HG02938 (cell line): ENCODE measurements at regions not wholly inside any gene's neighbourhood (a gene's known extent, or its start where the extent isn't known, plus 50 kb on each side); places are given as distances from the start of the nearest gene placed in this dataset.
"Not testable (repeated sequence)": the region's sequence is repeated elsewhere in the genome, so short reads cannot be mapped to it uniquely, and the experiment has no call there.

Experiments used
- ATAC-seq: cut with Tn5 transposase; IDR thresholded peaks from one replicate; pipeline ENCODE4 v1.9.1; 2021; ENCODE audit warnings: mild to moderate bottlenecking, moderate library complexity; ENCODE audit not compliant: unreplicated experiment

GRCh38 chr11:12585861-12586260 lies 88.4 kb upstream of the TEAD1 start:
- ATAC-seq: no peak

DNA sequence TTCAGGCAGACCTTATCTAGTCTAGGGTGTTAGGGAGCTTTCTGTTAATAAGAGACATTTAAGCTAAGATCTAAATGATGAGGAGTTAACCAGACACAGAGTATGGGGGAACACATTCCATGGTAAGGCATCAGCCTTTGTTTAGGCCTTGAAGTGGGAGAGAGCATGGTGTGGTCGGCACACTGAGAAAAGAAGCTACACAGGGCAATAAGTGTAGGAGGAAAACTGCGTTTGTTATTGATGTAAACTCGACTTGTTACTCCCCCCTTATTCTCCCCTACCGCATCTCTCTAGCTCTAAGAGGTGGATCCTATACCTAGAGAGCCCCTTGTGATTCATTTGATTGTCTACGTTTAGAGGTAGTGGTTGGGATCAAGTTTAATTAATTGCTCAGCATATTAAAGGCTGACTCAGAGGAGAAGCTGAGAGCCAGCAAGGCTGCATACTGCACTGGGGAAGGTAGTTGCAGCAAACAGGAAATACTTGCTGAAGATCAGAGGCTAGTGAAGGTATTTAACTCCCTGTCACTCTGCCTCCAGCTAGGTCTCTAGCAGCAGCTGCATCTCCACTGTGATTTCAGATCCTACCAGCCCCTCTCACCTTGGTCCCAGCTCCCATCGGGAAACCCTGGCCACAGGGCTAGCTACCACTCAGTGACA lies 86.8 kb upstream of the TEAD1 start:
- no peak for ATAC-seq

GRCh38 chr11:12591706-12592105 lies 82.5 kb upstream of the TEAD1 start:
- no peak for ATAC-seq

GRCh38 chr11:12592283-12592682 lies 81.9 kb upstream of the TEAD1 start:
- ATAC-seq: no peak

GRCh38 chr11:12595089-12595847 lies 79.0 kb upstream of the TEAD1 start:
- not testable (repeated sequence) for ATAC-seq

DNA sequence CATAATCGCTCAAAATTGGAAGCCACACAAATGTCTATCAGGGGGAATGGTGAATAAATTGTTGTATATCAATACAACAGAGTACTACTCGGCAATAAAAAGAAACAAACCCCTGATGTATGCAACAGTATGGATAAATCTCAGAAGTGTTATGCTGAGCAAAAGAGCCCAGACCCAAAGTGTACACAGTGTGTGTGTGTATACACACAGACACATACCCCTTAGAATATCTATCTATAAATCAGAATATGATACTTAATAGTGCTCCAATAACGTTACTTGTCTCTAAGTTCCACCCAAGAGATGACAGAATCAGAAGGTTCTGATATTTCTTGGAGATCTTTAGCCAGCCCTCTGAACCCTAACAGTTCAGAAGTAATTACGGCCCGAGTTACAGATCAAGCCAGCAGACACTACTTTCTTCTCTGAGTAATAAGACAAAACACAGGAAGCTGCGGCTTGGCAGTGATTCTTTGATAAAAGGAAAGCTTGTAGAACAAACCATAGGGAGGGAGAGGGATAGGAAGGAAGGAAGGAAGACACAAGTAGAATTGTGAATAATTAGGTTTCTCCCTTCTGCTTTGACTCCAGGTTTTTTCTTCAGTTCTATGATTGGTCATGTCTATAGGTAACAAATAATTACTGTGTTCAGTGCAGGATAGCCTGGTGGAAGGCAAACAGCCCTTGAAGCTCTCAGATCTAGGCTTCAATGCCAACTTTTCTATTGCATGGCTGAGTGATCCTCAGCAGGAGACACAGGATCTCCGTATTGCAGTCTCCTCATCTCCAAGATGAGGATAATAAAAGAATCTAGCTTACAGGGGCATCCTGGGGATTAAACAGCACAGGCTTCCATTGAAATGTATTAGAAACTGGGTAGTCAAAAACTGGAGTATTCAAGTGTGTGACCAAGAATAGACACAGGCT lies 75.6 kb upstream of the TEAD1 start:
- ATAC-seq: no peak

- peak; percentile 59 for ATAC-seq
These were observed 74.6 kb upstream of the TEAD1 start for GRCh38 chr11:12599408-12600143.

GRCh38 chr11:12600829-12601228 lies 73.4 kb upstream of the TEAD1 start:
- ATAC-seq: no peak

- ATAC-seq: no peak
These were observed 71.8 kb upstream of the TEAD1 start for GRCh38 chr11:12602421-12602820.

GRCh38 chr11:12603143-12604088 lies 70.8 kb upstream of the TEAD1 start:
- ATAC-seq: no peak

DNA sequence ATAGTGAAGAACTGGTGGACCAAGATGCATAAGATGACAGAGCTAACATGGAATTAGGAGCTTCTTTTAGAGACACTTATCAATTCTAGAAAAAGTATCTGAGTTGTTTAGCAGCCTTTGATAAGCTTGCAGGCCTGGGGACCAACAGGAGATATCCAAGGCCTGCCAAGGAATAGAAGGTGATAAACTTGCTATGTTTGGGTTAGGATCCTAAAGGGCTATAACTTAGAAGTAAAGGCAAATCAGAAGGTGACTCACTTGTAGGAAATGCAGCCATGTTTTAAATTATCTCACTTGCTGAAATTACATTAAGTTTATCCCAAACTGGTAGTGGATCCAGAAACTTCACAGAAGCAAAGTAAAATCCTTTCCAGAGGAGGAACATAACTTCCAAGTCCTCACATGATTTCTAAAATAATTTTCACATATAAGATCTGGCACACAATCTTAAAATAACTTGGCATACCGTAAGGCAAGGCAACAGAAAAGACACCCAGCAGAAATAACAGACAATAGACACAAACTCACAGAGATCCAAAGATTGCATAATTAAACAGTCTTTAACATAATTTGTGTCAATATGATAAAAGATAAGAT lies 69.6 kb upstream of the TEAD1 start:
- no peak for ATAC-seq

- ATAC-seq: no peak
These were observed 67.6 kb upstream of the TEAD1 start for GRCh38 chr11:12606597-12606996.

- not testable (repeated sequence) for ATAC-seq
These were observed 65.5 kb upstream of the TEAD1 start for GRCh38 chr11:12608678-12609077.

DNA sequence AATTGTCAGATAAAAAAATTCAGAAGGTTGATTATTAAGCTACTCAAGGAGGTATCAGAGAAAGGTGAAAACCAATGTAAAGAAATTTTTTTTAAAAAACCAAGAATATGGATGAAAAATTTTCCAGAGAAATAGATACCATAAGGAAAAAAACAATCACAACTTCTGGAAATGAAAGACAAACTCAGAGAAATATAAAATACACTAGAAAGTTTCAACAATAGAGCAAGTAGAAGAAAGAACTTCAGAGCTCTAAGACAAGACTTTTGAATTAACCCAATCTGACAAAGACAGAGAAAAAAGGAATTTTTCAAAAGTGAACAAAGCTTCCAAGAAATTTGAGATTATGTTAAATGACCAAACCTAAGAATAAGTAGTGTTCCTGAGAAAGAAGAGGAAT lies 62.9 kb upstream of the TEAD1 start:
- ATAC-seq: no peak

- ATAC-seq: no peak
These were observed 56.6 kb upstream of the TEAD1 start for GRCh38 chr11:12617632-12618031.

DNA sequence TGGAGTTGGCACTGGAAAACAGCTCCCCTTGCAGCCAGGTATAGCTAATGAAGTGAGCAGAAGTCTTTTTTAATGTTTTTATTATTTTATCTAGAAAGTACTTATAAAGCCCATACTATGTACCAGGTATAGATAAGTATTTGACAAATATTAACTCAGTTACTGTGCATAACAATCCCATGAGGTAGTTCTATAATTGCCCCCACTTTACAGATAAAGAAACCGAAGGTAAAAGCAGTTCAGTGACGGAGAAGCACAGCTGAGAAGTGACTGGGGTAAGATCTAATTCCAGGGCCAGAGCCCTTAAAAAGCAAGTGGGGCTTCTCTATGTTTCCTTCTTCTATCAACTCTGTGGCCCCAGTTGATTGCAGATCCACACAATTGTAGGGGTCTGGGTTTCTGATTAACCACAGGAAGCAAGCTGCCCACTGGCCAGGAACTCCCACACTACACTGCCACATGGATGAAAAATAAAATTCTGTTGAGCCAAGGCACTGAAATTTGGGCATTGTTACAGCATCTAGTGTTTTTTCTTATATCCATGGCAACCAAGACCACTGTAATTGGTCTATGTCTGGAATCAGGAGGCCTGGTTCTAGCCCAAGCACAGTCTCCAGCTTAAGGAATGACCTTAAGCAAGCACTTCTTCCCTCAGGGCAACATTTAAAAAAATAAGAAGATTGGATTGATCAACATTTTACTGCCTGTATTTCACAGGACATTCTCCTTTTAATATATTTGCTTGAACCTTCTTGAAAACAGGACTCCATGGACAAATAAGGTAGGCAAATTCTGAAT lies 55.3 kb upstream of the TEAD1 start:
- ATAC-seq: no peak

- ATAC-seq: no peak
These were observed 50.4 kb upstream of the TEAD1 start for GRCh38 chr11:12623869-12624268.
